Upper lobe of left lung (tissue), 4 donors: ENCODE measurements at regions not wholly inside any gene's neighbourhood (a gene's known extent, or its start where the extent isn't known, plus 50 kb on each side); places are given as distances from the start of the nearest gene placed in this dataset.

Experiments used
- CTCF ChIP-seq, 6 experiments: fragments of 450-650 bp in 4 of 6; fragments of 200-600 bp in 2 of 6; sonication (generic) in 2 of 6; IDR thresholded peaks; one replicate each; pipeline ENCODE4 v1.5.1; 2016 to 2019; ENCODE audit warnings: antibody characterized with exemption in 6 of 6
- EP300 ChIP-seq, 4 donors: sonication (generic); formaldehyde crosslinking; IDR thresholded peaks; one replicate each; pipeline ENCODE4 v1.5.1; 2017; ENCODE audit warnings: antibody characterized with exemption in 4 of 4, control low read depth in 2 of 4
- POLR2A ChIP-seq, 4 donors: fragments of 450-650 bp; IDR thresholded peaks; one replicate each; pipeline ENCODE4 v1.5.1; 2016 to 2017; ENCODE audit warnings: antibody characterized with exemption in 4 of 4, mild to moderate bottlenecking in 2 of 4
- POLR2AphosphoS5 ChIP-seq, 2 donors: sonication (generic); formaldehyde crosslinking; IDR thresholded peaks; one replicate each; pipeline ENCODE4 v1.5.1; 2017; ENCODE audit warnings: antibody characterized with exemption in 2 of 2

- no peak for TF ChIP-seq CTCF (IDR thresholded peaks at IDR 0.05)
- TF ChIP-seq POLR2AphosphoS5 (IDR thresholded peaks at IDR 0.05), result no peak
- no peak for TF ChIP-seq EP300 (IDR thresholded peaks at IDR 0.05)
- TF ChIP-seq POLR2A (IDR thresholded peaks at IDR 0.05), result no peak
These were observed 274.3 kb upstream of the CAMK1G start for GRCh38 chr1:209309198-209309597.
